ENCODE measurements at regions not wholly inside any gene's neighbourhood (a gene's known extent, or its start where the extent isn't known, plus 50 kb on each side); places are given as distances from the start of the nearest gene placed in this dataset.

GRCh38 chr18:65278939-65279667 lies 471.7 kb upstream of the CDH7 start:
- no peak for TF ChIP-seq CTCF (IDR thresholded peaks at IDR 0.05)

GRCh38 chr18:65269375-65269774 lies 481.4 kb upstream of the CDH7 start:
- no peak for TF ChIP-seq CTCF (IDR thresholded peaks at IDR 0.05)

- no peak for TF ChIP-seq CTCF (IDR thresholded peaks at IDR 0.05)
Observed at GRCh38 chr18:65265761-65266160, 485.1 kb upstream of the CDH7 start.

- TF ChIP-seq CTCF (IDR thresholded peaks at IDR 0.05), result no peak
Observed at GRCh38 chr18:65260030-65260429, 490.8 kb upstream of the CDH7 start.

- no peak for TF ChIP-seq CTCF (IDR thresholded peaks at IDR 0.05)
Observed at GRCh38 chr18:65259403-65259802, 491.4 kb upstream of the CDH7 start.

- no peak for TF ChIP-seq CTCF (IDR thresholded peaks at IDR 0.05)
Observed at GRCh38 chr18:65257149-65257548, 493.7 kb upstream of the CDH7 start.

GRCh38 chr18:65255417-65255816 lies 495.4 kb upstream of the CDH7 start:
- TF ChIP-seq CTCF (IDR thresholded peaks at IDR 0.05), result no peak

GRCh38 chr18:65239787-65240186 lies 511.0 kb upstream of the CDH7 start:
- TF ChIP-seq CTCF (IDR thresholded peaks at IDR 0.05), result no peak
